Activated CD4-positive, alpha-beta memory T cell treated with anti-CD3 and anti-CD28 coated beads for 36 hours (primary cell): ENCODE measurements at regions not wholly inside any gene's neighbourhood (a gene's known extent, or its start where the extent isn't known, plus 50 kb on each side); places are given as distances from the start of the nearest gene placed in this dataset.
"Not testable (repeated sequence)": the region's sequence is repeated elsewhere in the genome, so short reads cannot be mapped to it uniquely, and the experiment has no call there.

Experiments
- CTCF ChIA-PET: fragments of 350-600 bp; sonication (Branson Sonifier 250); formaldehyde crosslinking; loops from one replicate; lab custom pipeline; 2021; ENCODE audit warnings: antibody characterized with exemption, inconsistent platforms; lab: Charles Lee
- POLR2A ChIA-PET: fragments of 350-600 bp; sonication (Branson Sonifier 250); formaldehyde crosslinking; loops from one replicate; lab custom pipeline; 2021; ENCODE audit warnings: antibody characterized with exemption; lab: Charles Lee
- DNase-seq: peaks from one replicate; pipeline ENCODE4 v3.0.0-alpha.2; 2020
- H3K27ac Mint-ChIP-seq: one replicate; pipeline ENCODE4 v1.8.0; 2021; ENCODE audit warnings: mixed read lengths
- H3K27me3 Mint-ChIP-seq: one replicate; pipeline ENCODE4 v1.8.0; 2021; ENCODE audit warnings: mixed read lengths
- H3K36me3 Mint-ChIP-seq: one replicate; pipeline ENCODE4 v1.8.0; 2021; ENCODE audit warnings: mixed read lengths
- H3K4me1 Mint-ChIP-seq: one replicate; pipeline ENCODE4 v1.8.0; 2021; ENCODE audit warnings: low read depth, mixed read lengths
- H3K4me3 Mint-ChIP-seq: one replicate; pipeline ENCODE4 v1.8.0; 2021; ENCODE audit warnings: mild to moderate bottlenecking, mixed read lengths
- H3K9me3 Mint-ChIP-seq: one replicate; pipeline ENCODE4 v1.8.0; 2021; ENCODE audit warnings: mixed read lengths
- intact Hi-C: fragments of 100-400 bp; cut with micrococcal nuclease; formaldehyde crosslinking; loops from one replicate; pipeline ENCODE4 v1.15.1; 2023

GRCh38 chr19:30111021-30111855 is 169.2 kb downstream of the URI1 start:
- ChIA-PET POLR2A (no interaction called here), CTCF (no interaction called here)
- Mint-ChIP-seq H3K27ac (no peak overlapping the region), H3K4me1 (no peaks in the 10 kb centered on the region), H3K36me3 (no peaks in the 10 kb centered on the region), H3K27me3 (no peaks in the 10 kb centered on the region), H3K4me3 (no peak overlapping the region), H3K9me3 (no peaks in the 10 kb centered on the region)
- intact Hi-C loops: no loop called here
- DNase-seq: no peak

GRCh38 chr19:30112171-30112570 is 170.1 kb downstream of the URI1 start:
- no peaks in the 10 kb centered on the region for H3K9me3 Mint-ChIP-seq
- no peak overlapping the region for H3K4me3 Mint-ChIP-seq
- no peaks in the 10 kb centered on the region for H3K27me3 Mint-ChIP-seq
- POLR2A ChIA-PET: no interaction called here
- intact Hi-C loops: no loop called here
- no peak overlapping the region for H3K27ac Mint-ChIP-seq
- DNase-seq: no peak
- no peaks in the 10 kb centered on the region for H3K36me3 Mint-ChIP-seq
- H3K4me1 Mint-ChIP-seq: no peaks in the 10 kb centered on the region
- CTCF ChIA-PET: no interaction called here

- H3K4me3 Mint-ChIP-seq: no peak overlapping the region
- POLR2A ChIA-PET: no interaction called here
- no peak for DNase-seq
- H3K36me3 Mint-ChIP-seq: no peaks in the 10 kb centered on the region
- no peaks in the 10 kb centered on the region for H3K27me3 Mint-ChIP-seq
- intact Hi-C loops: no loop called here
- no peak overlapping the region for H3K27ac Mint-ChIP-seq
- CTCF ChIA-PET: no interaction called here
- no peaks in the 10 kb centered on the region for H3K9me3 Mint-ChIP-seq
- H3K4me1 Mint-ChIP-seq: no peaks in the 10 kb centered on the region
Measured at GRCh38 chr19:30112666-30113065, 170.6 kb downstream of the URI1 start.

- ChIA-PET POLR2A (no interaction called here), CTCF (no interaction called here)
- no peaks in the 10 kb centered on the region for H3K27me3 Mint-ChIP-seq
- no peak for DNase-seq
- H3K36me3 Mint-ChIP-seq: no peaks in the 10 kb centered on the region
- H3K27ac Mint-ChIP-seq: no peak overlapping the region
- no peaks in the 10 kb centered on the region for H3K9me3 Mint-ChIP-seq
- H3K4me3 Mint-ChIP-seq: no peak overlapping the region
- H3K4me1 Mint-ChIP-seq: no peaks in the 10 kb centered on the region
- intact Hi-C loops: no loop called here
Measured at GRCh38 chr19:30113186-30113585, 171.1 kb downstream of the URI1 start.

GRCh38 chr19:30114095-30114494 is 172.1 kb downstream of the URI1 start:
- H3K36me3 Mint-ChIP-seq, DNase-seq, H3K27me3 Mint-ChIP-seq, H3K9me3 Mint-ChIP-seq, H3K4me1 Mint-ChIP-seq, POLR2A ChIA-PET, H3K27ac Mint-ChIP-seq, intact Hi-C loops, H3K4me3 Mint-ChIP-seq, CTCF ChIA-PET: not testable (repeated sequence)

- CTCF ChIA-PET: no interaction called here
- no peaks in the 10 kb centered on the region for H3K36me3 Mint-ChIP-seq
- no peak for DNase-seq
- H3K27ac Mint-ChIP-seq: no peak overlapping the region
- POLR2A ChIA-PET: no interaction called here
- H3K4me3 Mint-ChIP-seq: no peak overlapping the region
- no peaks in the 10 kb centered on the region for H3K27me3 Mint-ChIP-seq
- H3K4me1 Mint-ChIP-seq: no peaks in the 10 kb centered on the region
- intact Hi-C loops: no loop called here
- H3K9me3 Mint-ChIP-seq: no peaks in the 10 kb centered on the region
Measured at GRCh38 chr19:30115947-30116346, 173.9 kb downstream of the URI1 start.

GRCh38 chr19:30116530-30116929 is 174.5 kb downstream of the URI1 start:
- no peak for DNase-seq
- Mint-ChIP-seq H3K36me3 (no peaks in the 10 kb centered on the region), H3K4me1 (no peaks in the 10 kb centered on the region), H3K4me3 (no peak overlapping the region), H3K27me3 (peaks cover under 1% of the 10 kb centered on the region), H3K27ac (no peak overlapping the region), H3K9me3 (no peaks in the 10 kb centered on the region)
- ChIA-PET POLR2A (no interaction called here), CTCF (no interaction called here)
- intact Hi-C loops: no loop called here

- DNase-seq: no peak
- Mint-ChIP-seq H3K9me3 (no peaks in the 10 kb centered on the region), H3K36me3 (no peaks in the 10 kb centered on the region)
Measured at GRCh38 chr19:30116984-30117555, 175.0 kb downstream of the URI1 start.

GRCh38 chr19:30117636-30118145 is 175.7 kb downstream of the URI1 start:
- intact Hi-C loops: no loop called here
- no peaks in the 10 kb centered on the region for H3K36me3 Mint-ChIP-seq
- ChIA-PET CTCF (no interaction called here), POLR2A (no interaction called here)
- H3K27me3 Mint-ChIP-seq: peaks cover 1% of the 10 kb centered on the region
- H3K4me1 Mint-ChIP-seq: no peaks in the 10 kb centered on the region
- H3K4me3 Mint-ChIP-seq: no peak overlapping the region
- no peak for DNase-seq
- H3K27ac Mint-ChIP-seq: no peak overlapping the region
- no peaks in the 10 kb centered on the region for H3K9me3 Mint-ChIP-seq

More at GRCh38 chr19:30116984-30117555, 175.0 kb downstream of the URI1 start:
- H3K27ac Mint-ChIP-seq: no peak overlapping the region
- H3K4me1 Mint-ChIP-seq: no peaks in the 10 kb centered on the region
- H3K27me3 Mint-ChIP-seq: peaks cover 1% of the 10 kb centered on the region
- intact Hi-C loops: no loop called here
- ChIA-PET CTCF (no interaction called here), POLR2A (no interaction called here)
- no peak overlapping the region for H3K4me3 Mint-ChIP-seq

- H3K9me3 Mint-ChIP-seq: no peaks in the 10 kb centered on the region
- intact Hi-C loops: no loop called here
Measured at GRCh38 chr19:30118221-30118620, 176.2 kb downstream of the URI1 start.

GRCh38 chr19:30118760-30119159 is 176.7 kb downstream of the URI1 start:
- Mint-ChIP-seq H3K4me3 (no peak overlapping the region), H3K9me3 (no peaks in the 10 kb centered on the region), H3K27ac (no peak overlapping the region), H3K27me3 (peaks cover 1% of the 10 kb centered on the region), H3K36me3 (no peaks in the 10 kb centered on the region), H3K4me1 (no peaks in the 10 kb centered on the region)
- POLR2A ChIA-PET: no interaction called here
- intact Hi-C loops: no loop called here
- no peak for DNase-seq
- CTCF ChIA-PET: no interaction called here

More at GRCh38 chr19:30118221-30118620, 176.2 kb downstream of the URI1 start:
- no peak overlapping the region for H3K4me3 Mint-ChIP-seq
- CTCF ChIA-PET: no interaction called here
- H3K27me3 Mint-ChIP-seq: peaks cover 1% of the 10 kb centered on the region
- no peaks in the 10 kb centered on the region for H3K4me1 Mint-ChIP-seq
- no peaks in the 10 kb centered on the region for H3K36me3 Mint-ChIP-seq
- H3K27ac Mint-ChIP-seq: no peak overlapping the region
- POLR2A ChIA-PET: no interaction called here
- no peak for DNase-seq

GRCh38 chr19:30119180-30119908 is 177.3 kb downstream of the URI1 start:
- intact Hi-C loops: no loop called here
- POLR2A ChIA-PET: no interaction called here
- no peaks in the 10 kb centered on the region for H3K9me3 Mint-ChIP-seq
- CTCF ChIA-PET: no interaction called here
- no peak for DNase-seq
- H3K27me3 Mint-ChIP-seq: peaks cover 1% of the 10 kb centered on the region
- H3K4me1 Mint-ChIP-seq: no peaks in the 10 kb centered on the region
- H3K36me3 Mint-ChIP-seq: no peaks in the 10 kb centered on the region
- H3K4me3 Mint-ChIP-seq: no peak overlapping the region
- H3K27ac Mint-ChIP-seq: no peak overlapping the region
